Osteocyte (in vitro differentiated cells): ENCODE measurements at regions not wholly inside any gene's neighbourhood (a gene's known extent, or its start where the extent isn't known, plus 50 kb on each side); places are given as distances from the start of the nearest gene placed in this dataset.

ENCODE experiments used
- DNase-seq: peaks from one replicate; pipeline ENCODE4 v3.0.0; 2021; ENCODE audit warnings: mixed read lengths; ENCODE audit not compliant: unreplicated experiment; ENCODE audit errors: extremely low spot score
- H3K27ac Mint-ChIP-seq: one replicate; pipeline ENCODE4 v1.8.0; 2021; ENCODE audit warnings: mild to moderate bottlenecking, mixed read lengths; ENCODE audit not compliant: unreplicated experiment
- H3K27me3 Mint-ChIP-seq: one replicate; pipeline ENCODE4 v1.8.0; 2021; ENCODE audit warnings: mixed read lengths; ENCODE audit not compliant: unreplicated experiment
- H3K36me3 Mint-ChIP-seq: one replicate; pipeline ENCODE4 v1.8.0; 2021; ENCODE audit warnings: mixed read lengths; ENCODE audit not compliant: unreplicated experiment
- H3K4me1 Mint-ChIP-seq: one replicate; pipeline ENCODE4 v1.8.0; 2021; ENCODE audit warnings: mixed read lengths; ENCODE audit not compliant: unreplicated experiment
- H3K4me3 Mint-ChIP-seq: one replicate; pipeline ENCODE4 v1.8.0; 2021; ENCODE audit warnings: mild to moderate bottlenecking, moderate library complexity, mixed read lengths; ENCODE audit not compliant: unreplicated experiment
- H3K9me3 Mint-ChIP-seq: one replicate; pipeline ENCODE4 v1.8.0; 2021; ENCODE audit warnings: mixed read lengths; ENCODE audit not compliant: unreplicated experiment
- TF ChIP-seq, protein P1 (sequence below): fragments of 200-600 bp; sonication (generic); IDR thresholded peaks from 2 replicates; pipeline ENCODE4 v1.5.0; 2021; ENCODE audit warnings: antibody characterized with exemption, mild to moderate bottlenecking, moderate library complexity

DNA sequence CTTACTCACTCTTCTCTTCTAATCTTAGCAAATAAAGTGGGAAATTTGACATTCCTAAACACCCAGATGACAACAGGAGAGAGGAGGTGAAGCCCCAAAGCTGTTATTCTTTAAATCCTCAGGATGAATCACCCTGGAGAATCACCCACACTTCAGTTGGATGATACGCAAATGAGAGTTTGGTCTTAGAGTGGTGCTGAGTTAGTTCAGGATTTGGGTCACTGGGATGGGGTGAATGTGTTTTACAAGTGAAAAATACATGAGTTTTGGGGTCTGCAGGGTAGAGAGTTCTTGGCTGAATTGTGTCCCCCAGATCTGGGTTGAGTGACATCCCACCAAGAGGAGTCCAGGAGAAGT lies 117.2 kb downstream of the GGTLC2 start:
- DNase-seq, result peak; percentile 30
- no peaks in the 10 kb centered on the region for H3K4me1 Mint-ChIP-seq
- no peak overlapping the region for H3K4me3 Mint-ChIP-seq
- peaks cover 29% of the 10 kb centered on the region for H3K27me3 Mint-ChIP-seq
- H3K27ac Mint-ChIP-seq, result no peak overlapping the region
- TF ChIP-seq, protein P1, sequence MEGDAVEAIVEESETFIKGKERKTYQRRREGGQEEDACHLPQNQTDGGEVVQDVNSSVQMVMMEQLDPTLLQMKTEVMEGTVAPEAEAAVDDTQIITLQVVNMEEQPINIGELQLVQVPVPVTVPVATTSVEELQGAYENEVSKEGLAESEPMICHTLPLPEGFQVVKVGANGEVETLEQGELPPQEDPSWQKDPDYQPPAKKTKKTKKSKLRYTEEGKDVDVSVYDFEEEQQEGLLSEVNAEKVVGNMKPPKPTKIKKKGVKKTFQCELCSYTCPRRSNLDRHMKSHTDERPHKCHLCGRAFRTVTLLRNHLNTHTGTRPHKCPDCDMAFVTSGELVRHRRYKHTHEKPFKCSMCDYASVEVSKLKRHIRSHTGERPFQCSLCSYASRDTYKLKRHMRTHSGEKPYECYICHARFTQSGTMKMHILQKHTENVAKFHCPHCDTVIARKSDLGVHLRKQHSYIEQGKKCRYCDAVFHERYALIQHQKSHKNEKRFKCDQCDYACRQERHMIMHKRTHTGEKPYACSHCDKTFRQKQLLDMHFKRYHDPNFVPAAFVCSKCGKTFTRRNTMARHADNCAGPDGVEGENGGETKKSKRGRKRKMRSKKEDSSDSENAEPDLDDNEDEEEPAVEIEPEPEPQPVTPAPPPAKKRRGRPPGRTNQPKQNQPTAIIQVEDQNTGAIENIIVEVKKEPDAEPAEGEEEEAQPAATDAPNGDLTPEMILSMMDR, result no peak
- H3K9me3 Mint-ChIP-seq, result no peaks in the 10 kb centered on the region
- H3K36me3 Mint-ChIP-seq, result no peaks in the 10 kb centered on the region

DNA sequence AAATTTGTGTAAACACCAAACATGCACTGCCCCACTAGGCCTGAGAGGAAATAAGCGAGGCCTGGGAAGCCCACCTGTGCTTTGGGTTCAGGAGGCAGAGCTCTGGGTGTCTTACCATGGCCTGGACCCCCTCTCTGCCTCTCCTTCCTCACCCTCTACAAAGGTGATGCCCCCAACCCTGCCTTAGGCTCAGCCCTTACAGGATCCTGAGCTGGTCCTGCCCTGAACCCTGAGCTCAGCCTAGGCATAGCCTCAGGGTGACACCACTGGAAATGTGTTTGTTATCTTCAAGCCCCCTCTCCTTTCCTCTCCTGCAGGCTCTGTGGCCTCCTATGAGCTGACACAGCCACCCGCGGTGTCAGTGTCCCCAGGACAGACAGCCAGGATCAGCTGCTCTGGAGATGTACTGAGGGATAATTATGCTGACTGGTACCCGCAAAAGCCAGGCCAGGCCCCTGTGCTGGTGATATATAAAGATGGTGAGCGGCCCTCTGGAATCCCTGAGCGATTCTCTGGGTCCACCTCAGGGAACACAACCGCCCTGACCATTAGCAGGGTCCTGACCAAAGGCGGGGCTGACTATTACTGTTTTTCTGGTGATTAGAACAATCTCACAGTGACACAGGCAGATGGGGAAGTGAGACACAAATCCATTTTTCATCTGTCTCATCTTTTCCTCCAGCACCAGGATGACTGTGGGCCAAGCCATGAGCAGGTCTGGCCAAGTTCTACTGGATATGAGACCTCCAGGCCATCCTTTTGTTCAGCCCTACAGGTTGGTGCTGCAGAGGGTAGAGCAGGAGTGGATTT lies 117.8 kb downstream of the GGTLC2 start:
- Mint-ChIP-seq H3K27me3 (peaks cover 25% of the 10 kb centered on the region), H3K27ac (no peak overlapping the region), H3K4me3 (no peak overlapping the region), H3K4me1 (no peaks in the 10 kb centered on the region), H3K9me3 (no peaks in the 10 kb centered on the region), H3K36me3 (no peaks in the 10 kb centered on the region)
- TF ChIP-seq, protein P1, result no peak
- peak; percentile 56 for DNase-seq

DNA sequence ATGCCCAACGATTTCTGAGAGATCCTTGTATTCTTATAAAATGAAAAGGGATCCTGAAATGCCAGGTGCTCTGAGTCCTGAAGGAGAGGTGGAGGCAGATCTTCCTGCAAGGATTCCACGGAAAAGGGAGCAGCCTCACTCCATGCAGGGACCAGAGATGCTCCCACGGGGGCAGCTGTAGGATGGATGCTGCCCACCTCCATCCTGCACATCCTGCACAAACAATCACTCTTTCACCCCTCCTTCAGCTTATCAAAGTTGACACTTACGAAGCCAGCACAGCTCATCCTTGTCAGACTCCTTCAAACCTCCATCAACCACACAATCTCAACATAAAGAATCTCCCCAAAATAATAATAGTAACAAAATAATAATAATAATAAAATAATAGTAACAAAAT lies 119.1 kb downstream of the GGTLC2 start:
- Mint-ChIP-seq H3K4me3 (no peak overlapping the region), H3K4me1 (no peaks in the 10 kb centered on the region), H3K9me3 (no peaks in the 10 kb centered on the region), H3K36me3 (no peaks in the 10 kb centered on the region), H3K27me3 (peaks cover 28% of the 10 kb centered on the region), H3K27ac (no peak overlapping the region)
- DNase-seq, result peak; percentile 57
- TF ChIP-seq, protein P1, result no peak

DNA sequence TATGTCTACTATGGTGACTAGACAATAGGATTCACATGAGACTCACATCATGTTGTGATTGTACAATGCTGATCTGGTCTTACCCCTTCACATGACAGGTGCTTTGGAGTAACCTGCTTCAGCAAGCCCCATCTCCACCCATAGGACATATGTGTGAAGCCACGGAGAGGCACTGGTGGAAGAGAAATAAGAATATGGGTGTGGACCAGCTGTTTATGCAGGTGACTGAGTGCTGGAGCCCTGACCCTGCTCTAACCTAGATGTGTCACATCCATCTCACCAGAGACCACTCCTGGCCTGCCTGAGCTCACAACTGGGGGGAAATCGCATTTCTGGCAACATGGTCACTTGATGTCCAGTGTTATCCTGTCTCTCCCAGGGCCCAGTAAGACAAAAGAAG lies 119.7 kb downstream of the GGTLC2 start:
- Mint-ChIP-seq H3K9me3 (no peaks in the 10 kb centered on the region), H3K4me1 (no peaks in the 10 kb centered on the region), H3K27ac (no peak overlapping the region), H3K4me3 (no peak overlapping the region), H3K36me3 (no peaks in the 10 kb centered on the region), H3K27me3 (peaks cover 31% of the 10 kb centered on the region)
- DNase-seq, result no peak
- TF ChIP-seq, protein P1, result no peak

DNA sequence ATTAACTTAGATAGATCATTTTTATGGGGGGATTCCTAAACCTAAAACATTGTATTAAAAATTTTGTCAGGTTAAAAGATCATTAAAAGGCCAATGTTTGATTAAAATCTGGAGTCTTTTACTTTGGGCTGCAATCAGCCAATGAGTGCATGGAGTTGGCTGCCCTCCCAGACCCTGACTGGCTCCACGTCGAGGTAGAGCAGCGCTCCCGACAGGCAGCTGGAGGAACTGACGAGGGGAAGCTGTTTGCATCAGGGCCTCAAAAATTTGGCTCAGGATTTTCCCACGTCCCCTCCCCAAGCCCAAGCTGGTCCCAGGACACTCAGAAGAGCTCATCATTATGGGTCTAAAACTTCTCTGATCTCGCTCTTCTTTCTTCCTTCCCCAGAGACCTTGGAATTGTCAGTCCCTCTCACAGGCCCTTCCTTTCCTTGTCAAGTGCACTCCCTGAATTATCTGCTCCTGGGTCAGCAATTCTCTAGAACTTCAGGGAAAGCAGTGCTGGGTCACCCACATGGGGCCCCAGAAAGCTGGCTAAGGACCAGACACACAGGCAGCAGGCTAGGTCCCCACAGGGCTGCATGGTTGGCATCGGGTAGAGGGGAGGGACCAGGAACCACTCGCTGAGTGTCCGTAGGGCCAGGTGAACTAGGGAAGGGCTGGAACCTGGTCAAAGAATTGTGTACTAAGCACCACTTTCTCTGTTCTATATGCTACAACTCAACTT lies 119.6 kb upstream of the IGLL5 start:
- Mint-ChIP-seq H3K36me3 (no peaks in the 10 kb centered on the region), H3K27me3 (peaks cover 25% of the 10 kb centered on the region)

More for the DNA sequence above, 119.6 kb upstream of the IGLL5 start:
- peak; percentile 64 for DNase-seq
- no peaks in the 10 kb centered on the region for H3K4me1 Mint-ChIP-seq
- no peak overlapping the region for H3K4me3 Mint-ChIP-seq
- no peak overlapping the region for H3K27ac Mint-ChIP-seq
- TF ChIP-seq, protein P1, result no peak
- H3K9me3 Mint-ChIP-seq, result no peaks in the 10 kb centered on the region
